Naive thymus-derived CD4-positive, alpha-beta T cell (primary cell): ENCODE measurements at regions not wholly inside any gene's neighbourhood (a gene's known extent, or its start where the extent isn't known, plus 50 kb on each side); places are given as distances from the start of the nearest gene placed in this dataset.

Experiments used
- ATAC-seq: fragments of 150-1000 bp; cut with Tn5 transposase; 2 replicates; pipeline ENCODE4 v1.10.0; 2021; ENCODE audit warnings: mild to moderate bottlenecking, moderate library complexity
- CTCF ChIA-PET: fragments of 350-600 bp; sonication (Branson Sonifier 250); formaldehyde crosslinking; loops from one replicate; lab custom pipeline; 2021; ENCODE audit warnings: antibody characterized with exemption; lab: Charles Lee
- POLR2A ChIA-PET: fragments of 350-600 bp; sonication (Branson Sonifier 250); formaldehyde crosslinking; loops from one replicate; lab custom pipeline; 2021; ENCODE audit warnings: antibody characterized with exemption, inconsistent platforms; lab: Charles Lee
- DNase-seq, 9 donors: peaks; one replicate each; pipeline versions ENCODE4 v3.0.0 to v3.0.0-alpha.2; 2020 to 2022; ENCODE audit warnings: mixed read lengths in 1 of 9
- H3K27ac ChIP-seq: one replicate; pipeline ENCODE4 v1.7.0; 2013; ENCODE audit warnings: mild to moderate bottlenecking, low read depth, low read length, moderate library complexity
- H3K27me3 ChIP-seq, 2 donors: one replicate each; pipeline ENCODE4 v1.7.0; 2013; ENCODE audit warnings: low read length in 2 of 2, mild to moderate bottlenecking in 2 of 2, moderate library complexity in 2 of 2; ENCODE audit not compliant: control insufficient read depth in 2 of 2, insufficient read depth in 2 of 2
- H3K36me3 ChIP-seq, 3 experiments: 1 replicate in 2 of 3; 2 replicates in 1 of 3; pipeline ENCODE4 v1.7.0; 2013; ENCODE audit warnings: low read length in 3 of 3, mild to moderate bottlenecking in 3 of 3, moderate library complexity in 1 of 3; ENCODE audit not compliant: insufficient read depth in 3 of 3, control insufficient read depth in 2 of 3
- H3K4me1 ChIP-seq, 2 donors: one replicate each; pipeline ENCODE4 v1.7.0; 2013; ENCODE audit warnings: low read length in 2 of 2, mild to moderate bottlenecking in 2 of 2, moderate library complexity in 1 of 2; ENCODE audit not compliant: control insufficient read depth in 2 of 2, insufficient read depth in 2 of 2
- H3K4me3 ChIP-seq: 2 replicates; pipeline ENCODE4 v1.7.0; 2013; ENCODE audit warnings: mild to moderate bottlenecking, low read length
- H3K9me3 ChIP-seq, 3 experiments: 1 replicate in 2 of 3; 2 replicates in 1 of 3; pipeline ENCODE4 v1.7.0; 2013; ENCODE audit warnings: low read length in 3 of 3; ENCODE audit not compliant: control insufficient read depth in 2 of 3
- H3K27ac Mint-ChIP-seq, 9 donors: one replicate each; pipeline ENCODE4 v1.8.0; 2020 to 2022; ENCODE audit warnings: mixed read lengths in 9 of 9, mild to moderate bottlenecking in 8 of 9, moderate library complexity in 5 of 9, inconsistent platforms in 2 of 9
- H3K27me3 Mint-ChIP-seq, 5 donors: one replicate each; pipeline ENCODE4 v1.8.0; 2021 to 2022; ENCODE audit warnings: mixed read lengths in 5 of 5, mild to moderate bottlenecking in 1 of 5
- H3K36me3 Mint-ChIP-seq, 5 donors: one replicate each; pipeline ENCODE4 v1.8.0; 2020 to 2022; ENCODE audit warnings: mixed read lengths in 5 of 5, mild to moderate bottlenecking in 3 of 5, inconsistent platforms in 1 of 5
- H3K4me1 Mint-ChIP-seq, 7 donors: one replicate each; pipeline ENCODE4 v1.8.0; 2020 to 2022; ENCODE audit warnings: mixed read lengths in 7 of 7, mild to moderate bottlenecking in 3 of 7, inconsistent platforms in 1 of 7
- H3K4me3 Mint-ChIP-seq, 10 donors: one replicate each; pipeline ENCODE4 v1.8.0; 2020 to 2022; ENCODE audit warnings: mild to moderate bottlenecking in 10 of 10, mixed read lengths in 10 of 10, moderate library complexity in 6 of 10, inconsistent platforms in 2 of 10
- H3K9me3 Mint-ChIP-seq, 11 donors: one replicate each; pipeline ENCODE4 v1.8.0; 2020 to 2022; ENCODE audit warnings: mixed read lengths in 11 of 11, mild to moderate bottlenecking in 4 of 11, inconsistent platforms in 1 of 11, moderate library complexity in 1 of 11
- intact Hi-C, 2 donors: fragments of 100-400 bp; cut with micrococcal nuclease; formaldehyde crosslinking; loops; one replicate each; pipeline ENCODE4 v1.15.1; 2023

GRCh38 chr2:12795851-12796250 lies 79.1 kb downstream of the TRIB2 start:
- Mint-ChIP-seq H3K36me3 (peaks cover 0 to 19% (median 3%) of the 10 kb centered on the region in 5 donors), H3K27me3 (peaks cover 0 to under 1% (median 0%) of the 10 kb centered on the region in 5 donors), H3K27ac (no peak overlapping the region), H3K9me3 (peaks cover 3 to 24% (median 10%) of the 10 kb centered on the region in 11 donors), H3K4me3 (no peak overlapping the region), H3K4me1 (no peaks in the 10 kb centered on the region)
- H3K36me3 ChIP-seq = no peaks in the 10 kb centered on the region
- DNase-seq = no peak
- ChIA-PET POLR2A (no interaction called here), CTCF (no interaction called here)
- H3K27me3 ChIP-seq = no peaks in the 10 kb centered on the region
- ATAC-seq = no peak
- no peak overlapping the region for H3K27ac ChIP-seq
- intact Hi-C loops = loop anchor here in 1 of 2 donors (5.0 kb wide), 1 partner anchor 39 kb away; no protein-coding TSS in a partner anchor
- H3K9me3 ChIP-seq = peaks cover 0 to 6% (median 0%) of the 10 kb centered on the region in 3 experiments
- no peak overlapping the region for H3K4me3 ChIP-seq
- H3K4me1 ChIP-seq = no peaks in the 10 kb centered on the region

DNA sequence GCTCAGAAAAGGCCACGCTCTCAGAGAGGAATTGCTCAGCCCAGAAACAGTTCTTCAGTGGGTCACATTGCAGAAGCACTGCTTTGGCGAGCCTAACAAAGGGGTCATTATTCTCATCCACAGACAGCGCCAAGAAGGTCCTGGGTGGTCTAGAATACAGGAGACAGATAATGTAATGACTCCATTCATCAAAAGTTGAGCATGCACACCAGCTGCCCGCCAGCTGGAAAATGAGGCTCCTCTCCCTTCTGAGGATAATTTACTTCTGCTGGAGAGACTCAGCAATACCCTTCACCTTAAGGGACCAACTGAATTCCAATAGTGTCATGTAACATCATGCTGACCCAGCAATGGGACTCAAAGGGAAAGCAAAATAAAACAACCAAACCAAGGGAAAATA lies 79.9 kb downstream of the TRIB2 start:
- no peak overlapping the region for H3K27ac Mint-ChIP-seq

DNA sequence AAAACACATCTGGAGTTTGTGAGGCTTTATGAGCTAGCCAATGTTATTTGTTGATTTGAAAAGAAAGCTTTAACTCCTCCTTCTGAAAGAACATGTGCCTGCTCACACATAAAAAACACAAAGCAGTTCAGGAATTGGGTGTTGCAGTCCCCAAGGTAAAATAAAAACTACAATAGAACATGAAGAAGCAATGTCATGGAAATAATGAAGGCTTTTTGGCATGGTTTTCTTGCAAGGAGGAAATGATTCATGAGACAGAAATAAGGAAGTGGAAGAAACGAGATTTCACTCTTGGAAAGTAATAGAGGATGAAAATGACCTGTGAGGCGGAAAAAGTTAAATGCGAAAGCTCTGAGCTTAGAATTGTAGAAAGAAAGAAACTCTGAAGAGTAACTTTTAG lies 81.1 kb downstream of the TRIB2 start:
- H3K27ac ChIP-seq = no peak overlapping the region
- no peak overlapping the region for H3K27ac Mint-ChIP-seq
- ChIA-PET POLR2A (no interaction called here), CTCF (no interaction called here)
- no peak for DNase-seq
- H3K36me3 ChIP-seq = no peaks in the 10 kb centered on the region
- peaks cover 0 to 3% (median 0%) of the 10 kb centered on the region in 5 donors for H3K27me3 Mint-ChIP-seq
- peaks cover 0 to 27% (median 12%) of the 10 kb centered on the region in 5 donors for H3K36me3 Mint-ChIP-seq
- no peaks in the 10 kb centered on the region for H3K4me1 ChIP-seq
- no peak for ATAC-seq
- intact Hi-C loops = loop anchor here in 1 of 2 donors (5.0 kb wide), 1 partner anchor 41 kb away; no protein-coding TSS in a partner anchor
- no peak overlapping the region for H3K4me3 ChIP-seq
- no peak overlapping the region for H3K4me3 Mint-ChIP-seq
- H3K9me3 Mint-ChIP-seq = peaks cover 10 to 43% (median 23%) of the 10 kb centered on the region in 11 donors
- H3K27me3 ChIP-seq = no peaks in the 10 kb centered on the region
- H3K9me3 ChIP-seq = peaks cover 0 to 18% (median 0%) of the 10 kb centered on the region in 3 experiments
- H3K4me1 Mint-ChIP-seq = no peaks in the 10 kb centered on the region

More for the DNA sequence above, 79.9 kb downstream of the TRIB2 start:
- intact Hi-C loops = loop anchor here in 1 of 2 donors (5.0 kb wide), 1 partner anchor 39 kb away; no protein-coding TSS in a partner anchor
- Mint-ChIP-seq H3K4me3 (no peak overlapping the region), H3K9me3 (peaks cover 7 to 32% (median 17%) of the 10 kb centered on the region in 11 donors), H3K27me3 (peaks cover 0 to 2% (median 0%) of the 10 kb centered on the region in 5 donors), H3K4me1 (no peaks in the 10 kb centered on the region), H3K36me3 (peaks cover 0 to 22% (median 8%) of the 10 kb centered on the region in 5 donors)
- peaks cover 0 to 13% (median 0%) of the 10 kb centered on the region in 3 experiments for H3K9me3 ChIP-seq
- no peak overlapping the region for H3K27ac ChIP-seq
- ATAC-seq (no peak), DNase-seq (no peak)
- H3K36me3 ChIP-seq = no peaks in the 10 kb centered on the region
- POLR2A ChIA-PET = no interaction called here
- no peaks in the 10 kb centered on the region for H3K27me3 ChIP-seq
- CTCF ChIA-PET = no interaction called here
- no peaks in the 10 kb centered on the region for H3K4me1 ChIP-seq
- H3K4me3 ChIP-seq = no peak overlapping the region

DNA sequence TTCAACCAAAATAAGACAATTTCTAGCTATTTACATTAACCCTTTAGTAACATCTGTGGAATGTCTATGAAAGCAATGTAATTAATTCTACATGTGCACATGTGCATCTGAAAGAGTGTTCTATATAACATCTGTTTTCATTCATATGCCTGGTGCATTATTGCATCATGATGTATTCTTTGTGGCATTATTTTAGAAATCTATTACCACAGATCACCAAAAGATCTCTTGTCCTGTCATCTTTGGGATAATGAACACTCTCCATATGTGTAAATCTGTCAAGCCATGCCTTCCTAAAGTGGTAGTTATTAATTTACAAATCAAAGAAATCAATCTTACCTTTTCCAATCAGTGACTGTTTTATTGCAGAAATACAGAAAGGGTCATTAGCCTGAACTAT lies 86.9 kb downstream of the TRIB2 start:
- Mint-ChIP-seq H3K27me3 (peaks cover 0 to 22% (median 11%) of the 10 kb centered on the region in 5 donors), H3K36me3 (peaks cover 0 to 27% (median 12%) of the 10 kb centered on the region in 5 donors), H3K9me3 (peaks cover 10 to 45% (median 21%) of the 10 kb centered on the region in 11 donors), H3K4me3 (no peak overlapping the region), H3K4me1 (peaks cover 0 to 3% (median 0%) of the 10 kb centered on the region in 7 donors), H3K27ac (no peak overlapping the region)
- ATAC-seq = no peak
- POLR2A ChIA-PET = no interaction called here
- no peak for DNase-seq
- Histone ChIP-seq H3K27ac (no peak overlapping the region), H3K27me3 (no peaks in the 10 kb centered on the region), H3K9me3 (peaks cover 0 to 18% (median 0%) of the 10 kb centered on the region in 3 experiments), H3K36me3 (no peaks in the 10 kb centered on the region), H3K4me3 (no peak overlapping the region), H3K4me1 (no peaks in the 10 kb centered on the region)
- intact Hi-C loops = no loop called here
- CTCF ChIA-PET = no interaction called here

GRCh38 chr2:12804091-12804856 lies 87.5 kb downstream of the TRIB2 start:
- Mint-ChIP-seq H3K36me3 (peaks cover 0 to 20% (median 12%) of the 10 kb centered on the region in 5 donors), H3K4me3 (no peak overlapping the region), H3K4me1 (peaks cover 0 to 3% (median 0%) of the 10 kb centered on the region in 7 donors), H3K27me3 (peaks cover 0 to 22% (median 11%) of the 10 kb centered on the region in 5 donors), H3K27ac (no peak overlapping the region), H3K9me3 (peaks cover 10 to 38% (median 18%) of the 10 kb centered on the region in 11 donors)
- no peak for ATAC-seq
- Histone ChIP-seq H3K27me3 (no peaks in the 10 kb centered on the region), H3K27ac (no peak overlapping the region), H3K4me1 (no peaks in the 10 kb centered on the region), H3K4me3 (no peak overlapping the region), H3K36me3 (no peaks in the 10 kb centered on the region), H3K9me3 (peaks cover 0 to 18% (median 0%) of the 10 kb centered on the region in 3 experiments)
- DNase-seq = no peak
- ChIA-PET CTCF (no interaction called here), POLR2A (no interaction called here)
- intact Hi-C loops = no loop called here

DNA sequence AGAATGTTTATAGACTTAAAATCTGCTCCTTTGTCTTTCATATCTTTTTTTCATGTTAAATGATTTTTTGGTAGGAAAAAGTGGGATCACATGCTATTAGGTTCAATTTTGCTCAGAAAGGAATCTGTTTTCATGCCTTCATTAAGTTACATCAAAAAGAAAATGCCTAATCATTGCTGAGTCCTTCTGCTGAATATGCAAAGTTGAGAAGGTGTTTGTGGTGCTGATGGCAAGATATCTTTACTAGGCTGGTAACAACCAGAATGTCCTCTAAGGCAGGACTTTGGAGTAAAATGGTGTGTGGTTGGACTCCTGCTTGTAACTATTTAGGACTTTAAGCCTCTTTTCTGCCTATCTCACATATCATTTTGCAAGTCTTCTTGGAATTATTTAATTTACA lies 88.3 kb downstream of the TRIB2 start:
- ATAC-seq (no peak), DNase-seq (no peak)
- Histone ChIP-seq H3K27ac (no peak overlapping the region), H3K36me3 (no peaks in the 10 kb centered on the region), H3K27me3 (no peaks in the 10 kb centered on the region), H3K4me1 (no peaks in the 10 kb centered on the region), H3K9me3 (peaks cover 0 to 18% (median 0%) of the 10 kb centered on the region in 3 experiments), H3K4me3 (no peak overlapping the region)
- intact Hi-C loops = no loop called here
- ChIA-PET CTCF (no interaction called here), POLR2A (no interaction called here)
- Mint-ChIP-seq H3K27ac (no peak overlapping the region), H3K4me1 (peaks cover 0 to 3% (median 0%) of the 10 kb centered on the region in 7 donors), H3K9me3 (peaks cover 9 to 31% (median 16%) of the 10 kb centered on the region in 11 donors), H3K27me3 (peaks cover 0 to 22% (median 11%) of the 10 kb centered on the region in 5 donors), H3K36me3 (peaks cover 0 to 15% (median 12%) of the 10 kb centered on the region in 5 donors), H3K4me3 (no peak overlapping the region)
